ENCODE measurements at regions not wholly inside any gene's neighbourhood (a gene's known extent, or its start where the extent isn't known, plus 50 kb on each side); places are given as distances from the start of the nearest gene placed in this dataset.

DNA sequence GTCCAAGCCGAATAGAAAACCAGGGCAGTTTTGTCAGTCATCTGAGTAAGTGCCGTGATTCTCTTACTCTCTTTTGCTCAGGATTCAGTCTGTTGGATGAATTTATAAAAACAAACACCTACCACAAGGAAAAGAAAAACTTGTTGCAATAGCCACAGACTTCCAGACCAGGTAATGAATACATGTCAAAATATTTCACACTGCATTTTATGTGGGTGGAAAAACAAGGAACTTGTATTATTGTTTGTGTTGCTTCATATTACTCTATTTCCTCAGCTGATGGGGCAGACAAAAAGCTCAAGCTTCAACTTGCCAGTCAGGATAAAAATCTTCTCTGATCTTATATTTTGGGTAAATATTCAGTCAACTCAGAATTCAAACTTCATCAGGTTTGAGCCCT is 1125.7 kb downstream of the NLGN4Y start:
- no peak for DNase-seq (ENCODE audit: low read depth in 3 of 3)

DNA sequence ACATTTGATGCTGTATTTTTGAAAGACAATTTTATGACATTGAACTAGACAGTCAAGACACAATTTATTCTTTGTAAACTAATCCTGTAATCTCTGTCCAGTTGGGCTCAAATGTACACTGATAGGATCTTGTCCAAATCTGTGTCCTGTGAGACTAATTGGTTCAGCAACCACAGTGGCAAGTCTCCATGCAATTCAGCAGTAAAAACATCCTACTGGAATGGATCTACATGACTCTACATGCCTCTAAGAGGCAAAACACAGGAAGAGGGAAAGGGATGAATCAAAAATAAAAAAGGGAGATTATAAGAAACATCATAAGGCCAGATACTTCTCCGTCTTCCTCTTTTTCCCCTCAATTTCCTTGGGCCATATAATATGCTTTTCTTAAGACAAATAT is 1164.2 kb downstream of the NLGN4Y start:
- no peak for DNase-seq (ENCODE audit: low read depth in 3 of 3)

DNA sequence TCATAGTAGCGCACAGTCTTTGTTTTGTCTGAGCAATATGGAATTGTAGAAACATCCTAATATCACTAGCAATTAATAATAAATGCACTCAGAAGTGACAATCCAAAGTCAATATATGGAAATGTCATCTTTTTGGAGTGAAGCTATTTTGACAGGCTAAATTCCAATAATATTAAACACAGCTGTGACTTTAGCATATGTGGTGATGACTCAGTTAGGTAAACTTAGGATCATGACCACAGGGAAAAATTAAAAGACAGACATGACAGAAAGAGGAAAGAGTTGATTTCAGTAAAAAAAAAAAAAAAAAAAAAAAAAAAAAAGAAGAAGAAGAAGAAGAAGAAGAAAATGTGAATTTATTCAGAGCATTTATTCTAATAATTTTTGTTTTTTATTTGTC is 1165.7 kb downstream of the NLGN4Y start:
- DNase-seq (ENCODE audit: low read depth in 3 of 3), result no peak

- DNase-seq (ENCODE audit: low read depth in 3 of 3), result no peak
Observed at GRCh38 chrY:15702131-15702530, 1177.8 kb downstream of the NLGN4Y start.

GRCh38 chrY:15704906-15705305 is 1180.6 kb downstream of the NLGN4Y start:
- no peak for DNase-seq (ENCODE audit: low read depth in 3 of 3)

- DNase-seq (ENCODE audit: low read depth in 3 of 3), result no peak
Observed at GRCh38 chrY:15749533-15750433, 1225.5 kb downstream of the NLGN4Y start.

DNA sequence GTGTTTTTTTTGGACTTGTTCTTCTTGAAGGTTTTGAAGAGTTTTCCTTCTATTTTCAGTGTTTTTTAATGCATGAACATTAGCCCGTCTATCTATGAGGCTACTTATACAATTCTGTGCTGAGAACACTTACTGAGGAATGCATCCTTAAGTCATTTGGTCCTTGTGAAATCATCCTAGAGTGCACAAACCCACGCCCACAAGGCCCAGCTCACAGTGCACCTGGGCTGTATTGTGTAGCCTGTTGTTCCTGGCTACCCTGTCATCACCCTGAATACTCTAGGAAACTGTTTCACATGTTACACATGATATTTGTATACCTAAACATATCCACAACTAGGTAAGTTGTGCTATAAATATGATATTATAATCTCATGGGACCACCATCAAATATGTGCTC is 1226.7 kb downstream of the NLGN4Y start:
- no peak for DNase-seq (ENCODE audit: low read depth in 3 of 3)

DNA sequence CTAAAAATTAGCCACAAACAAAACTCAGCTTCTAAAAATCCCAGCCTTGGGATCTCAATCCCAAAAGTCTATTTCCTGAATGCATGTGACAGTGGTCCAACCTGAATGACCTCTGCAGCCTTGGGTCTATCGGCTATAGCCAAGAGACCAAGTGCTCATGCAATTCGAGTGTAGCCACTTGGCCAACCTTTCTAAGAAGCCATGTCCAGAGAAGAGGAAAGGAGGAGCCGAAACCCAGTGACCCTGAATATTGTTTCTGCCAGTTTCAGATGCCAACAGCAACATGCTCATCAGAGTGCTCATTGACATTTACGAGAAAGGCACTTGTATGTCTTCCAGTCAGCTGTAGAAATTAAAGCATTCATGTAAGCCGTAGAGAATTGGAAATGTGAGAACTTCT is 1231.9 kb downstream of the NLGN4Y start:
- DNase-seq (ENCODE audit: low read depth in 3 of 3), result no peak

DNA sequence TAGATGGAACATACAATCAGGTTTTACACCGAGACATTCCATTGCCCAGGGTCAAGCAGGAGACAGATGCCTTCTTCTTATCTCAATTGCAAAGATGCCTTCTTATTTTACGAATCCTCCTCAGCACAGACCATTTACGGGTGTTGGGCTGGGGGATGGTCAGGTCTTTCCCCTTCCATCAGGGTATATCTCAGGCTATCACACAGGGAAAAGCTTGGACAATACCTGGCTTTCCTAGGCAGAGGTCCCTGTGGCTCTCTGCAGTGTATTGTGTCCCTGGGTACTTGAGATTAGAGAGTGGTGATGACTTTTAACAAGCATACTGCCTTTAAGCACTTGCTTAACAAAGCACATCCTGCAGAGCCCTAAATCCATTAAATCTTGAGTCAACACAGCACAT is 1249.2 kb downstream of the NLGN4Y start:
- DNase-seq (ENCODE audit: low read depth in 3 of 3), result no peak

GRCh38 chrY:15775880-15776279 is 1251.6 kb downstream of the NLGN4Y start:
- DNase-seq (ENCODE audit: low read depth in 3 of 3), result no peak

DNA sequence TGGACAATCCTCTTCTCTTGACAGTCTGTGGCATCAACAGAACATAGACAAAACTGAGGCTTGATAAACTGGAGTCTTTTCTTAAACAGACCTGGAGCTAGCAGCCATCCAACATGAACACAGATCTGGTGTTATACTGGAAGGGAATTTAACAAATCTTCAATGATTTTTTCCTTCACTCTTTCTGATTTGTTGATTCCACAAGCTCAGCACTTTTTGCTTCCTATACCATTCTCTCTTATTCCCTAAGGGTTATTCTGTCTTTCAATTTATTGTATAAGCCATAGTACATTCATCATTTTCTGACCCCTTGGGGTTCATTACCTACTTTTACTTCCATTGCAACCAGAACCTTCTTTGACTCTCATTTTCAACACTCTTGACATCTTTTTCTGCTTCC is 1255.6 kb downstream of the NLGN4Y start:
- no peak for DNase-seq (ENCODE audit: low read depth in 3 of 3)

DNA sequence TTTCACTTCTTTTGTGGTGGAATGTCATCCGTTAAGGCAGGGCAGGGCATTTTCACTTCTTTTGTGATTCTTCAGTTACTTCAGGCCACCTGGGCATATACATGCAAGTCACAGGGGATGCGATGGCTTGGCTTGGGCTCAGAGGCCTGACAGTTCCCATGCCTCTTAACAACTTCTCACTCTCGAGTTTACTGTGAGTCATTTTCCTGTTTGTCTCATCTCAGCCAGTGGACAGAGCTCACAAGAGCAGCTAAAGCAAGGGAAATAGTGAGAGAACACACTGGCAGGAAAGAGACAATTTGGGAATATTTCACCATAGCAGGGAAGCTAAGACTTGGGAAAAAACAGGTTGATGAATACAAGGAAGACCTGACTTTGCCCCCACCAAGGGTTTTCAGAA is 1275.7 kb downstream of the NLGN4Y start:
- no peak for DNase-seq (ENCODE audit: low read depth in 3 of 3)

DNA sequence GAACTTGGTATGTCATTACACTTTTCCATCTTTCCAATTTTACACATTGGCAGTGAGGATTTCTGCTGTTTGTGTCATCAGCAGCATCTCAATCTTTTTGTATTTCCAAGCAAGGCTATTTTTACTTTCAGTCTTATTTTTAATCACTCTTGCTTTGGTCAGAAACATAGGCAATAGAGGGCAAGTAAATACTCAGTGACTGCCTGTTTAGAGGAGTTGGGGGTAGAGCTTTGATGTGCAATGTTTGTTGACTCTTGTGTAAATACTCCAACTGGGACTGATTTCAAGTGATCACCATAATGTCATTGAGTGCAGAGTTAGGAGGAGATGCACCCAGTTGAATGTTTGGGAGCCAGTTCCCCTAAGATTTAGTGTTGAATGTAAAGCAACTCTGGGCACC is 1281.7 kb downstream of the NLGN4Y start:
- DNase-seq (ENCODE audit: low read depth in 3 of 3), result no peak

DNA sequence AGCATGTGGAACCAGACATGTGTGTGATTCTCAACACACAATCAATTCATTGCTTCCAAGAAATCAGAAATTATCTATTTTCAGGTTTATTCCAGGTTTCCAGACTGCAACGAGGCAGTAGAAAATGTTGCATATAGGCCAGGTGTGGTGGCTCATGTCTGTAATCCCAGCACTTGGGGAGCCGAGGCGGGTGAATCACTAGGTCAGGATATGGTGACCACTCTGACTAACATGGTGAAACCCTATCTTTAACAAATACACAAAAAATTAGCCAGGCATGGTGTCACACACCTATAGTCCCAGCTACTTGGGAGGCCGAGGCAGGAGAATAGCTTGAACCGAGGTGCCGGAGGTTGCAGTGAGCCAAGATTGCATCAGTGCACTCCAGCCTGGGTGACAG is 1289.9 kb downstream of the NLGN4Y start:
- no peak for DNase-seq (ENCODE audit: low read depth in 3 of 3)

All from stimulated activated CD4-positive, alpha-beta T cell treated with anti-CD3 and anti-CD28 coated beads, TNF-alpha, amount 100 ng/mL, for 48 hours (primary cell).